C4-2B (cell line): ENCODE measurements at regions not wholly inside any gene's neighbourhood (a gene's known extent, or its start where the extent isn't known, plus 50 kb on each side); places are given as distances from the start of the nearest gene placed in this dataset.

Experiments
- H3K27ac ChIP-seq: fragments of 450-650 bp; 2 replicates; pipeline ENCODE4 v1.5.1; 2017
- ZFX ChIP-seq: fragments of 450-650 bp; IDR thresholded peaks from 2 replicates; pipeline ENCODE4 v1.6.1; 2017
- TF ChIP-seq, protein P1 (sequence below): fragments of 450-650 bp; conservative IDR thresholded peaks from 2 replicates; pipeline ENCODE4 v1.5.1; 2017; ENCODE audit warnings: mild to moderate bottlenecking

DNA sequence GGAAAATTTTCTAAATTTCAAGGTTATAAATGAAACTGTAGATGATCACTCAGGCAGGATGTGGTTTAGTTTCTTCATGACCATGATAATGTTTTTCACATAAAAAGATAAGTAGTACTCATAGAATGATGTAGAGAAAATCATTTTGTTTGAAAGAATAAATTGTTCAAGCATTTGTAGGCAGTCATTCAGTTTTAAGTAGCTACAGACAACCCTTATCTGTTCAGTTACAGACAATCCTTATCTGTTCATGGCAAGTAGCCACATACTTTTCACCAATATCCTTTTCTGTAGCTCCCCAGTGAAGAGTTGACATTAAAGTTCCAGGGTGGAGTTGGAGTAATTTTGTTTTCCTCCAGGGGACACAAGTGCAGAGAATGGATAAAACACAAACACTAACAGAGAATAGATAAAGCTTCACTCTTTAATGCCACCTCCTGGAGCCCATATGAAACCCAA, 278.1 kb upstream of the TNC start:
- TF ChIP-seq ZFX: no peak
- TF ChIP-seq, protein P1, sequence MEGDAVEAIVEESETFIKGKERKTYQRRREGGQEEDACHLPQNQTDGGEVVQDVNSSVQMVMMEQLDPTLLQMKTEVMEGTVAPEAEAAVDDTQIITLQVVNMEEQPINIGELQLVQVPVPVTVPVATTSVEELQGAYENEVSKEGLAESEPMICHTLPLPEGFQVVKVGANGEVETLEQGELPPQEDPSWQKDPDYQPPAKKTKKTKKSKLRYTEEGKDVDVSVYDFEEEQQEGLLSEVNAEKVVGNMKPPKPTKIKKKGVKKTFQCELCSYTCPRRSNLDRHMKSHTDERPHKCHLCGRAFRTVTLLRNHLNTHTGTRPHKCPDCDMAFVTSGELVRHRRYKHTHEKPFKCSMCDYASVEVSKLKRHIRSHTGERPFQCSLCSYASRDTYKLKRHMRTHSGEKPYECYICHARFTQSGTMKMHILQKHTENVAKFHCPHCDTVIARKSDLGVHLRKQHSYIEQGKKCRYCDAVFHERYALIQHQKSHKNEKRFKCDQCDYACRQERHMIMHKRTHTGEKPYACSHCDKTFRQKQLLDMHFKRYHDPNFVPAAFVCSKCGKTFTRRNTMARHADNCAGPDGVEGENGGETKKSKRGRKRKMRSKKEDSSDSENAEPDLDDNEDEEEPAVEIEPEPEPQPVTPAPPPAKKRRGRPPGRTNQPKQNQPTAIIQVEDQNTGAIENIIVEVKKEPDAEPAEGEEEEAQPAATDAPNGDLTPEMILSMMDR: no peak
- H3K27ac ChIP-seq: no peak overlapping the region

DNA sequence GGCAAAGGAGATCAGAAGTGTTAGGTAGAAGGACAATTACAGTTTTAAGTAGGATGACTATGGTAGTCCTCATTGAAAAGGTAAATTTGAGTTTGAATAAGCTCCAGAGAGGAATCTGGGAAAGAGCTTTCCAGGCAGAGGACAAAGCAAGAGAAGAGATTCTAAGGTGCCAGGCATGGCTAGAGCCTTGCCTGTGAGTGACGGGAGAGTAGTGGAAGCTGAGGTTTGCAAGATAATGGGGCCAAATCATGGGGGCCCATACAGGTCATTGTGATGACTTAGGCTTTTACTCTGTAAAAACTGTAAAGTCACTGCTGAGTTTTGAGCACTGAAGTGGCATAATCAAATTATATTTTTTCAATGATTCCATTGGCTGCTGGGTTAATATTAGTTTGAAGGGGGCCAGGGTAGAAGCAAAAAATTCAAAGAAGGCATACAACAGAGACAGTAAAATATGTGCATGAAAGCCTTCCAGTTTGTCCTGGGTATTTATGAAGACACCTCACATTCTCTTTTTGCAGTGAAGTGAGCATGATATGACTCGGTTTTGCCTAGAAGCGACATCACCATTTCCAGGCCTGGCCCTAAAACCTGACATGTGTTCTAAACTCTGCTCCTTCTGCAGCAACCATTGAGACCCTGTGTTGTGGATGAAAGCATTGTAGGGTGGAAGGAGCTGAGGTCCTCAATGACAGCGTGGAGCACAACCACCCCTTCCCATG, 279.8 kb upstream of the TNC start:
- H3K27ac ChIP-seq: no peak overlapping the region
- TF ChIP-seq, protein P1: no peak
- no peak for TF ChIP-seq ZFX

DNA sequence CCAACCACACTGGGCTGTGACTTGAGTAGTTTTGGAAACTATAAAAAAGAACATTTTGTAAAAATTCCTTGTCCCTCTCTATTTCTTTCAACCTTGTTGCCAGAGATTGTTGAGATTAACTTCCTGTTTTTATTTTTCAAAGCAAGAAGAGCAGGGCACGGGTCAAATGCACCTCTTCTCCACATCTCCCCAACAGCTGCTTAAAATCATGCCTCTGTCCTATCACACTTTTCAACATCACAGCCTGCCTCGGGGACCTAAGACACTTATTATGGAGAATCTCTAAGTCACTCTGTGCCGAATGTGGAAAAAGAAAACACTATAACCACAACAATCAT, 280.3 kb upstream of the TNC start:
- no peak overlapping the region for H3K27ac ChIP-seq
- TF ChIP-seq, protein P1: no peak
- no peak for TF ChIP-seq ZFX

DNA sequence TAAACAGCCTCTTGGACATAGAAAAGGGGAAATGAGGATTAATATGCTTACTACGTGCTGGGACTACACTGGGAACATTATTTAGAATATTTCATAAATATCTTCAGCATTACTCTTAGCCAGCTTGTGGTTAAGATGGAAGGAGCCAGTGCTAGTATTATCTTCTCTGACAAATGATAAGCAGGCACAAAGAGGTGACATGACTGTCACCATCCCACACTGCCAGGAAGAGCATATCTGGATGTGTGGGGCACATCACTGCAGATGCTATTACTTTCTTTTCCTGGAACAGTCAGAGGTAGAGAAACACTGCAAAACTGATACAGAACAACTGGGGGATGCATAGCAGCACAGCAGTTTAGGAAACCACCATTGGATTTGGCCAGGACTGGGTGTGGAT, 281.0 kb upstream of the TNC start:
- no peak for TF ChIP-seq ZFX
- TF ChIP-seq, protein P1: no peak
- no peak overlapping the region for H3K27ac ChIP-seq

DNA sequence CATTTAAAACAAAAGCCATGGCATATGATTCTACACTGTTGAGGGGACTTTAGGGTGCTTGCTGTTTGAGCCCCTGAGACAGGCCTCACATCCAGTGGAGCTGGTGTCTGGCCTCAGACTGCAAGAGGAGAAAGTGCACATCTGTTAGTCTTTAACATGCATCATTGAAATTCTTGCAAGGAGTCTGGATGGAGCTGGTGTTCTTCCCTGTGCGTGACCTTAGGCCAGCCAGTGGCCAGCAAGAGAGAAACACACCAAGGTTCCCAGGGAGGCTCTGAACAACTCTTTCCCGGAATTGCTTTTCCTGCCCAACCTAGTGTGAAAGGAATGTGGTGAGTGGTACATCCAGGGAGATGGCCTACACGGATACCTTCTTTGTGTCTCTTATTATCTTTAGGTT, 282.8 kb upstream of the TNC start:
- TF ChIP-seq, protein P1: no peak
- no peak for TF ChIP-seq ZFX

DNA sequence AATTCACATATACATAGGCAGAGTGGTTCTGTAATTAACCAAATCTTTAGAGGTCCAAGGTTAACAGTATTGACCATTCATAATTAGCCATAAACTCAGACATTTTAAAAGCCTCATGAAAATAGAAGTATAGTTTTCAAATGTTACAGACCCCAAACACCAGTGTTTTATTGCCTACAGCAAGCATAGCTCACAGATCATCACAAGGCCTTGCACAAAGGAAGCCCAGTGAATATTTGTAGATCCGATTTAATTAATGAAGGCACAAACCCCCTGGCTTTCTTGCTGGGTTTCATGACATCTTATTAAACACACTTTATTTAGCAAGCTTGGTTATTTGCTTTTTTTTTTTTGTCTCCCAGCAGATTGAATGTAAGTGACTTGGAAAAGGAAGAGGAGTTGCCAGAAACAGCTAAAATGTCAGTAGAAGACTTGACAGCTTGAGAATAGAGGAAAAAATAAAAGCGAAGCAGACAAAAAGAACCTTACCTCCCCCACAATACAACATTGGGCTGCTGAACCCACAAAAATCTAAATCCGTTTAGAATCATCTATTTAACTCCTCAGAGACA, 283.9 kb upstream of the TNC start:
- H3K27ac ChIP-seq: no peak overlapping the region
- no peak for TF ChIP-seq ZFX
- TF ChIP-seq, protein P1: no peak

More for the DNA sequence above, 282.8 kb upstream of the TNC start:
- H3K27ac ChIP-seq: no peak overlapping the region

DNA sequence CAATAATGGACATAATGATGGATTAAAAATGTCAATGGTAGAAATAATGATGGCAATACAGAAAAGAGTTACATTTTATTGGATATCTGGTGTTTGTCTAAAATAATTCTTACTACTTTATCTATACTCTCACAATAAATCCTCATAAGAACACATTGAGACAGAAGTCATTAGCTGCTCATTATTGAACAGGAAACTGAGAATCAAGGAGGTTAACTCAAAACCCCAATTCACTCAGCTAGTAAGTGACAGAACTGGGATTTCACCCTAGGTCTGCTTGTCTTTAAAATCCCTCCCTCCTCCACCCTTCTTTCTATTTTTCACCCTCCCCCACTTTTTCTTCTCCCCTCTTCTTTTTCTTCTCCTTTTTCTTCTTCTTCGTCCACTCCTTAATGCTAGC, 285.8 kb upstream of the TNC start:
- no peak overlapping the region for H3K27ac ChIP-seq
- no peak for TF ChIP-seq ZFX
- TF ChIP-seq, protein P1: no peak
